SKM-1 treated with dmso at 0.1 percent for 144 hours (cell line): ENCODE measurements at regions not wholly inside any gene's neighbourhood (a gene's known extent, or its start where the extent isn't known, plus 50 kb on each side); places are given as distances from the start of the nearest gene placed in this dataset.

Experiments
- DNase-seq: peaks from one replicate; lab custom pipeline; 2025; ENCODE audit not compliant: unreplicated experiment; lab: John Stamatoyannopoulos, UW

DNA sequence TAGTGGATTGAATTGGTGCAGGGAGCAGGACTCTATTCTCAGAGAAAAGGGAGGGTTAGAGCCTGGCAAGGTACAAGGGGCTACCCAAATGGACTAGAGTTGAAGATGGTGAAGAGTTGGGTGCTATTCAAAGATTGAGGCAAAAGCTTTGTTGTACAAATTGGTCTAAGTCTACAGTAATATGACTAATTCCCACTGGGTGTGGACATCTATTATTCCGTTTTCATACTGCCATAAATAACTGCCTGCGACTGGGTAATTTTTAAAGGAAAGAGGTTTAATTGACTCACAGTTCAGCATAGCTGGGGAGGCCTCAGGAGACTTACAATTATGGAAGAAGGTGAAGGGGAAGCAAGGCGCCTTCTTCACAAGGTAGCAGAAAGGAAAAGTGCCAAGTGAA is 266.3 kb downstream of the TPBG start:
- no peak for DNase-seq

DNA sequence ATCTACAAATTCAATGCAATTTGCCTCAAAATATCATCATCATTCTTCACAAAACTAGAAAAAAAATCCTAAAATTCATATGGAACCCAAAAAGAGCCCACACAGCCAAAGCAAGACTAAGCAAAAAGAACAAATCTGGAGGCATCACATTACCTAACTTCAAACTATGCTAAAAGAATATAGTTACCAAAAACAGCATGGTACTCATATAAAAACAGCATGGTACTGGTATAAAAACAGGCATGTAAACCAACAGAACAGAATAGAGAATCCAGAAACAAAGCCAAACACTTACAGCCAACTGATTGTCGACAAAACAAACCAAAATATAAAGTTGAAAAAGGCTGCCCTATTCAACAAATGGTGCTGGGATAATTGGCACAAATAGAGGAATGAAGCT is 278.1 kb downstream of the TPBG start:
- DNase-seq: no peak

DNA sequence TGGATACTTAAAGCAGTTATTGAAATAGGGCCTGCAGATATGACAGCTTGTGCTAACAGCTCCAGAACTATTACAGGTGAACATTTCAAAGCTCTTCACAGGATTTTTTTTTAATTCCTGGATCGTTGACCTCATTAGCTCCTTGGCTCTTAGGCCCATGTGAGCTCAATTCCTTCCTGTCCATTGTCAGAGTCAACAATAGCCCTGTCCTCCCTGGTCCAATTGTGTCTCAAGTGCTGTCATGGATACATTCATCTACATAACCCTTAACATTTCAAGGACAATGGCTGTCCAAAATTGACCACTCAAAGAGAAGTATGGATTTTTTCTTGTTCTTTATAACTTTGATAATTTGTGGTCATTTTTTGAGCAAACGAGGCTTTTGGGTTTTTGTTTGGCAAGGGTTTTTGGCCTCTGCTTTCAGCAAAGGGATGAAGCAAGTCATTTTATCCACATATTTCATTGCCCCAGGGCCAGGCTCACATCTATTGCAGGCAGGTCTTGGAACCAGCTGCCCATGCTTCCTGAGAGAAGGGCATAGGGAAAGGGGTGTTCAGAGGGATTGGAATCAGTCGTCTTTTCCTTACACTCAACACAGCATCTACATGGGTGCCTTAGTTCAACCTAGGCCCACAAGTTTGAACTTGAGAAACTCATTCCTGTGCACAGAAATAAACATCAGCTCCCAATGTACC is 282.1 kb downstream of the TPBG start:
- DNase-seq: no peak

DNA sequence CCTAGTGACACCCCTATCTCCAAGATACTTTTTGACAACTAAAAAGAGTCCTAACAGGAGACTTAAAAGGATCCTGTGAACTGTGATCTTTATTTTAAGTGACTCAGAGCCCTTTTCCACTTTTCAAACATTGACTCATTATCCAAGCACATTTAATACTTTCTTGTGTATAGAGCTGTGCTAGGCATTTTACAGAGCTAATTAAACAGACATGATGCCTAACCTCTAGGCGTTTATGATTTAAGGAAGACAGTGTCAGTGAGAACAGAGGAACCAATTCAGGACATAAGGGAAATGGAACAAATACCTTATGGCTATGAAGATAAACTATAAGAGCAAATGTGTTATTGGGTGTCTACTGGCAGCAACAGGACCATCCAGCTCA is 282.6 kb downstream of the TPBG start:
- DNase-seq: no peak

DNA sequence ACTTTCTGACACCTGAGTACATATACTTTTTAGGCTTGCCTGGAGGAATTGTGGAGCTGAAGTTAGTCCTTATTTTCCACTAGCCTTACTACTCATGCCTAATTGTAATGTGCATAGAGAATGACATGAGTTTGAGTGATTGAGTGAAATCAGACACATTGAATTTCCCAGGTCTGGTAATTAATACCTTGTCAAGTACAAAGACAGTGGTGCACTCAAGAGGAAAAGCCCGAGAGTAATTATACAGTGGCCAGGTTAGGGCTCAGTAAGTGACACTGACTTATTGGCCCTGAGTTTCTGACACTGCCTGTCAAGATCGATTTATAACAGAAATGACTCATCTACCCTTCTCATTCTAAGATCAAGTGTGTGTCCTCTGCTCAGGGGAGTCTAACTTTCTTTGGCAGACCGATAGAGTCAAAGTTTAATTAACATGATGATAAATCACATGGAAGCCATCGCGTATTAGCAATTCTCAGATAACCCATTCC is 288.3 kb downstream of the TPBG start:
- DNase-seq: no peak

DNA sequence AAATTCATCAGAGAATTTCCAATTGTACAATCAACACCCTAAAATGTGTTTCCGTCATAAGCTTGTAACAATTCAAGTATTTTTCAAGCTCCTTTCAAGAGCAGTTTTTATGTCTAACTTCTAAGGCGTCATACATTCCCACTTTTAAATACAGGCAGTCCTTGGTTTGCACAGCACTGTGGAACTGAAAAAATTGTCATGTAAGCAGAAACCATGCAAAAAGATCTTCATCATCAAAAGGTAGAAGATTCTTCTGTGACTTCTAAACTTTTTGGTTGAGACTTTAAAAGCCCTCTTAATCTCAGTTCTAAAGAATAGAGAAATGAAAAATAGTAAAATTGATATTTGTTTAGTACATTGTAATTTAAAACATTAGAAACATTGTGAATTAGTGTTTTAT is 315.6 kb downstream of the TPBG start:
- DNase-seq: no peak

DNA sequence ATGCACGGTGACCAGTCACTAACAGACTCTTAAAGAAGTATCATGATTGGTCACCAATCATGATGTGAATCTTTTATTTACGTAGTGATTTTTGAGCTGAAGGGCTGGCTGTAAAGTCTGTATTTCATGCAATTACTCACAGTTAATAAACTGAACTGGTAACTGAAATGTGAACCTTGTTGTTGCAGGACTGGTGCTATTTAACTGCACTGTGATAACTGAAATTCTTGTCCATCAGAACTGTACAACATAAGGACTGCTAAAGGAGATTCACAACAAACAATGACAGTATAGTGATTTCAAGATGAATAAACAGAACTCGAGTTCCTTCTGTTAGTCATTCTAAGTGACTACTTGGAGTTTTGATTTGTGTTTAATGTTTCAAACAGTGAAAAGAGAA is 316.6 kb downstream of the TPBG start:
- no peak for DNase-seq

DNA sequence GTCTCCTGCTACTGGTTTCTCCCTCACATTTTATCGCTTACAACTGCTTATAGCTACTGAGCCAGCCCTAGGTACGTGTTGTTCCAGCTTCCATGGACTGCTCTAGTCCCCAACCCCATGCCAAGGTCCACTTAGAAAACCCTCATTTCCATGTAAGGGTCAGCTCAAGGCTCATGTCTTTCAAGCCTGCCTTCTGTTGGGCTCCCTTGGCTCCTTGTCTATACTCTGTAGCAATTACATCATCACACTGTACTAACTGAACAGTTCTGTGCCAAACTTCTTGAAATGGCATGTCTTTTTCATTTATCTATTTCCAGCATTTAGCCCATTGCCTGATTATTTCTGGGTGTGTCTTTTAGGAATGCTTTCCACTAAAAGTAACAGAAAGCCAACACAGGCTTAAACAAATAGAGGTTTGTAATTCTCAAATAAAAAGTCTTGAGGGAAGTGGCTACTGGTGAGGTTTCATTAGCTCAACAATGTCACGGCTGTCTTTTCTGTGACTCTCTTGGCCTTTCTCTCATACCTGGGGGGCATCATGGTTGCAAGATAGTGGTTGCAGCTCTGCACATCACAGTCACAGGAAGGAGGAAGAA is 317.6 kb downstream of the TPBG start:
- no peak for DNase-seq

DNA sequence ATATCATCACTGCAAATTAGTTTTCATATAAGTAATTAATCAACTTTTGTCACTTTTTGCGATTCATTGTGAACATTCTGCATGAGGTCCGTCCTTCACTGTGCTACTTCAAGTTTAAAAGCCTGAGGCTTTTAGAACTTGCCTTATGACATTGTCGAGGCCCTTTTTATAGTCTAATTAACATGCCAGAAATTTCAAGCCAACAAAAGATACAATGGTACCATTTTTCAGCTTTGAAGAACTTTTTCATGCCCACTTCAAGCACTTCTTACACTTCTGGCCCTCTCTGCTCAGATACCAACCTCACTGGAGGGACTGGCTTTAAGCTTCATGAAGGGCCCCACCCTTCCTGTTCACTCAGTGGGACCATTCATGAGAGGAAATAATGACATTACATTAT is 323.1 kb downstream of the TPBG start:
- no peak for DNase-seq

DNA sequence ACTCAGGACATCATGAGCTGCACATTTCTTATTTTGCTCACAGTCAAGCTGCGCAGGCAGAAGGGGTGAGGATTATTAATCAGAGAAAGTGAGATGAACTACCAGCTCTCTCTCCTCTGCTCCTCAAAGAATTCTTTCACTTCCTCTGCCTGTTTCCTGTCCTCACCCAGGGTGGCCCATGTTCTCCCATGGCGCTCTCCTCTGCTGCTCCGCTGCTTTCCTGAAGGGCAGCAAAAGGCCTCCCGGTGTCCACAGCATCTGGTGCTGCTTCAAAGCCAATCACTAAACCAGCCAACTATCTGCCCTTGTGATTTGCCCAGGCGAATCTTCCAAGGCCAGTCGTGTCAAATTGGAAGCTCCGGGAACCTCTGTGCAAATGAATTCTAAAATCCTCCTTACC is 324.2 kb downstream of the TPBG start:
- no peak for DNase-seq

DNA sequence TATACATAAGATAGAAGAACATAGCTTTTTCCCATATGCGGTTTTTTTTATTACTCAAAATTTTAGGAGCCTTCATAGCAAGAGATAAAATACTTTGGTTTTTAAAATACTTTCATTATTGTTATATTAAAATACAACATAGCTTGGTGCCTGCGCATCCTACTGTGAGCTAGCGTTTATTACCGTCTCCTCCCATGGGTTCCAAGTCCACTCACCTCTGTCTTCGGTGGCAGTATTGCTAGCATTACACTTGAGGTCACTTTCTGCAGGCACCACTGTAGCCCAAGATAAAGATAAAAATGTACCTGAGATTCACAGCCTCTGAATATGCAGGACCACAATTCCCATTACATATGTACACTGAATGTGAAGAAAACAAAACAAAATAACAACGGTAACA is 326.7 kb downstream of the TPBG start:
- no peak for DNase-seq

DNA sequence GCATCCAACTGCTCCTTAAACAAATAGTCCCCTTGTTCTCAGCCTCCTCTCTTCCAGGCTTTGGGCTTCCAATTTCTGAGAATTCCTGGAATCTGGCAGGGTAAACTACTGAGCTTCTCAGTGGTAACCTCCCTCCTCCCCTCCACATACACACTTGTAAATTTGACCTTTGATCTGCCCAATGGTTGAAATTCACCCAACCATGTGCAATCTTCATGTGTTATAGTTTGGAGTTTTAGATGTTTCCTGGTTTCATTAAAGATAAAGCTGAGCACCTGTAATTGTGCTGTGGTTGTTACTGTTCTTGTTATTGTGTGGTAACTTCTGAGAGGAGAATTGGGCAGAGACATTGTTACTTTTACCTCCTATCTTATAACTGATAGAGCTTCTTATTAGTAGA is 328.4 kb downstream of the TPBG start:
- DNase-seq: no peak

DNA sequence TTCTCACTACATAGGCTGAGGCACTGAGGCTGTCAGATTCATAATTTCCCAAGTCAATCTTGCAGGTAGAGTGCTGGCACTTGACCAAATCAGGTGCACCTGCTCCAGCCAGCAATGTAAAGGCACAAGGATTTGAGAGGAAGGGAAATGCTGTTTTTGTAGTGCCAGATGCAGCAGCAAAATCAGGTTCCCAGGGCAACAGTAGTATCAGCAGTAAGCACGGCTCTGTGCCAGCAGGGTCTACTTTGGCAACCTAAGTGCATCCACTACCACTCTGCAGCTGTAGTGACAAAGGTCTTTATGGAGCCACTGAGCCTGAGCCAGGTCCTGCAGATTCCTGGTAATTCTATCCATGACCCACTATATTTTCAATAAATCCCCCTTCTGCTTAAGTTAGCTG is 329.5 kb downstream of the TPBG start:
- no peak for DNase-seq

DNA sequence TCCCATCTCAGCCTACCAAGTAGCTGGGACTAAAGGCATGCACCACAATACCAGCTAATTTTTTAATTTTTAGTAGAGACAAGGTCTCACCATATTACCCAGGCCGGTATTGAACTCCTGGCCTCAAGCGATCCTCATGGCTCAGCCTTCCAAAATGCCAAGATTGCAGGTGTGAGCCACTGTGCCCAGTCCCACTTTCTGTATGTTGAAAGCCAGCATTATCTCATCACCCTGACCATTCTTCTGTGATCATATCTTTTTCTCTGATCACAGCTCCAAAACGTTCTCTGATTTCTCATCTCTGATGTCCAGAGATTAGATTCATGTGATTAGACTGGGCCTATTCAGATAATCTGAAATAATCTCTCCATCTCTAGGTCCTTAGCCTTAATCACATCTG is 337.7 kb downstream of the TPBG start:
- DNase-seq: no peak

DNA sequence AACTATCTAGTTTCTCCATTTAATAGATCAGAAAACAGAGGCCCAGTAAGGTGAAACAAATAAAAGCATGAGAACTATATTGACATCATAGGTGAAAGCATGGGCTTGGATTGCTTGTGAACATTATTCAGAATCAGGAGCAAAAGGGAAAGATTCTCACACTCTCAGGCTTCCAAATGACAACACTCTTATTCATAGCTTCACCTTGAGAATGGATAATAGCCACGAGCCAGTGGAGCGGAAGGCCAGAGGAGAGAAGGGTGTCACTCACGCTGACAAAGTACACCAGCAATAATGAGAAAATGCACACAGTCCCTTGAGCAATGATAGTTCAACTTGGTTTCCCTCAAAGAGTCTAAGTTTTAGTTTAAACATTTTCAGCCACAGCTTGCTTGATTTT is 339.0 kb downstream of the TPBG start:
- no peak for DNase-seq

DNA sequence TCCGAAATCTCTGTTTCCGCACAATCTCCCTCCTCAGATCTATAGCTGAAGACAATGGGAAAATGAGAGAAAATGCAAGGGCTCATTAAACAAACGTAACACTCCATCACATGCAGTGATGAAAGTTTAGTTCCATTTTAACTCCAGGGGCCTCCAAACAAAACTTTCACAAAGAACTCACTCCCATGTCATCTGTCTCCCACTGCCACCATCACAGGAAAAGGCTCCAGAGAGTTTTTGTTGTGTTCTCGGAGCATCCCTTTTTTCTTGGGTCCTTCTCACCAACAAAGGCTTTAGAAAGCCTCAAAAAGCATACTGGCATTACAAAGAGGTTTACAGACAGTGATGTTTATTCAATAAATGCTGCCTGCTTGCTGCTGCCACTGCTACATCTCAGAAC is 339.6 kb downstream of the TPBG start:
- no peak for DNase-seq

DNA sequence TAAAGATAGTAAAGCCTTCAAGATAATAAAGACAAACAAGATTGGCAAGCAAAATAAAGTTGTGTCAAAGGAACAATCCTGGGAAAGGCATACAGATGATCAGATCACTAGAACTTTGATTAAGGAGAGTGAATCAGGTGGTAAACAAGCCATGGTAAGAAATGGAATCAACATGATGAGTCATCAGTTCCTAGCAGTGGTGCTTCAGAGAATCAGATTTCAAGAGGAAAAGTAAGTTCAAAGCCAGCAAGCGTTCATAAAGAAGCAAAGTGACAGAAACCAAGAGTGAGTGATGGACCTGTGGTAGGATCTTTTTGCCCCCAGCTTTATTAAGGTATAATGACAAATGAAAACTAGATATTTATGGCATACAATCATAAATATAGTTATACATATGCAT is 340.4 kb downstream of the TPBG start:
- no peak for DNase-seq

DNA sequence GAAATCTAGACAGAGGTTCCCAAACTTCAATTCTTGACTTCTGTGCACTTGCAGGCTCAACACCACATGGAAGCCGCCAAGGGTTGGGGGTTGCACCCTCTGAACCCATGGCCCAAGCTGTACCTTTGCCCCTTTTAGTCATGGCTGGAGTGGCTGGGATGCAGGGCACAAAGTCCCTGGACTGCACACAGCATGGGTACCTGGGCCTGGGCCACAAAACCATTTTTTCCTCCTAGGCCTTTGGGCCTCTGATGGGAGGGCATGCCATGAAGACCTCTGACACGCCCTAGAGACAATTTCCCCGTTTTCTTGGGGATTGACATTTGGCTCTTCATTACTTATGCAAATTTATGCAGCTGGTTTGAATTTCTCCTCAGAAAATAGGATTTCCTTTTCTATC is 342.0 kb downstream of the TPBG start:
- no peak for DNase-seq

DNA sequence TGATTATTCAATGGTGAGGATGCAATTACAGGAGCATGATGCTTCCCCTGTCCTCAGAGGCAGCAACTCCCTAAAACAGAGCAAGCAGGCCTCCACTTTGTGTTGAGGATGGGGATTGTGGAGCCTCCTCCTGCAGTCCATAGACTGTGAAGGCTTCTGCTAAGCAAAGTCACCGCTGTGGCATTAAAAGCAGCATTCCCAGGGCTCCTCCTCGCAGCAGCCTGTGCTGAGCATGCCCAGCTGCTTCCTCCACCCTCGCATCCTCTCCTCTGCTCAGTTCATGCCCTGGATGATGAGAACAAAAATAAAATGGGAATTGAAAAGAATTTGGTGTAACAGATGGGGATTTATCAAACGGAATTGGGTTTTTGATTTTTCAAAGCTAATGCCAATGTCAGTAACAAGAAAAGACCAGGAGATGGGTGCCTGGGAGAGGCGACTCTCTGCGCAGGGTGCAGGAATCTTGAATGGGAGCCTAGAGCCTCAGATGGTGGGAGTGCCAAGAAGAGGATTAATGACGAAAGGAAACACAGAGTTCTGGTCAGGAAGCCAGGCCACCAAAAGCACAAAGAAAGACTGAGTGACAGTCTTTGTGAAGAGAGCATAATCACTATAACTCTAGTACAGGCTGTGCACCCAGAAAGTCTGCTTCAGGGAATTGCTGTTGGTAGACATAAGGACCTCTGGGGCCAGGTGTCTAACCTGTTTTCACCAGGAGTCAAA is 347.6 kb downstream of the TPBG start:
- DNase-seq: no peak

DNA sequence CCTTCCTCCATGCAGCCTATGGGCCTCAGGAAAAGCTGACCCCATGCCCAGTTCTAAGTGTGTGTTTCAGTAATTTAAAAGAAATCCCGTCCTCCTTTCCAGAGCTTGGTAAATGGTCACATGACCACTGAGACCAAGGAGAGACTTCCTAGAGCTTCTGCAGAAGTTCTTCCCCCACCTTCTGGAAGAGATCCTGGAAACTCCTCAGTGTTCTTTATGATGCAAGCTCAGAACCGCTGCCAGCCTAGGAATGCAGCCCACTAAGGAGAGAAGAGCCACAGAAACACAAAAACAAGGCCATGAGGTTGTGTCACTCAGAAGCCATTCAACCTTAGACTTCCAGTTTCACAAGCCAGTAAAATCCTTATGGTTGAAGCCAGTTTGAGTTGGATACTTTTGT is 348.4 kb downstream of the TPBG start:
- DNase-seq: no peak

DNA sequence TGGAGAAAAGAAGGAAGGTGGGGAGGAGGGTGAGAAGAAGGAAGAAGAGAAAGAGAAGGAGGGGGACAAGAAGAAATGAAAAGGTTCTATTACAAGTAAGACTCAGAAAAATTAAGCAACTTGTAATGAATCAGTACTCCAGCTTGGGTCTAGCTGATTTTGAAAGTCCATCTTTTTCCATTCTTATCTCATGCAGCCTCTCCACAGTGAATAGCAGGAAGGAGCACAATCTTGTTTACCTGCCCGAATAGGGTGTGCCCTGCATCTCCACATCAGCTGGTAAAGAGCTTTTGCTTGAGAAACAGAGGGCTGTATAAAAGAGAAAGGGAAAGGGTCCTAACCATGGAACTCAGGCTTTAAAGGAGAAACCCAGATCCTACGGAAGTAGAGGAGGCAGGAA is 348.8 kb downstream of the TPBG start:
- no peak for DNase-seq

DNA sequence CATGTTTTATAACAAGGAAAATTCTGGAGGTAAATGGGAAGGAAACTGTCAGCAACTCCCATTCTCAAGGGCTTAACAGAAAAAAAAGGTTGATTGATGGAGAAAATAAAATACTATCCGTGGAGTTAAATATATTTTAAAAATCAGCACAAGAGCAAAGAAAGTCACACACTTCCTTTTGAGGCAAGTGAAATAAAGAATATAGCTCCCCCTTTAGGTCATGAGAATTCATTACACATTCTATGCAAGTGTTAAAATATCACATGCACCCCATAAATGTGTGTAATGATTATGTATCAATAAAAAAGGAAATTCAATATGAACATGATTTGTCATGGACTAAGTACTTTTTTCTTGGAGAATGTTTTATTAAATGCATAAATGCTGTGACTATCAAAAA is 349.2 kb downstream of the TPBG start:
- DNase-seq: peak; percentile 16

DNA sequence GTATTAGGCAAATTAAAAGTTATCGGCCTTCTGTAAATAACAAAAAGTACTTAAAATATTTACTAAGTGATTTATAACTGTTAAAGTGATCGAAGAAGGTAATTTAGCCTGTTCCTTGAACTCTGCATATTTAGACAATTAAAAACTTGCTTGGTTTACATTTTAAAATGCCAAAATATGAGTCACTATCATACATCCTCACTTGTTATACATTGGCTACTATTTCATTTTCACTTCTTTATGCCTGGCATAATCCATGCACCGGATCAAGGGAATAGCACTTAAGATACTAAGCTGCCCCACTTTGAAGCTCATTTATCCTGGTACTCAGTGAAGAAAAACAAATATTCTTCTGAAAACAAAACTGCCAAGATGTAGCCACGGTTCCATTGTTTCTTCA is 344.6 kb downstream of the UBE3D start:
- DNase-seq: no peak
